ENCODE measurements at regions not wholly inside any gene's neighbourhood (a gene's known extent, or its start where the extent isn't known, plus 50 kb on each side); places are given as distances from the start of the nearest gene placed in this dataset.

GRCh38 chr16:65500919-65501318 is 379.1 kb upstream of the CDH11 start:
- ATAC-seq (no peak), FAIRE-seq (no peak), DNase-seq (ENCODE audit: low spot score) (no peak)
- no TSS peak for BruUV-seq (replicated peaks)
- Histone ChIP-seq H3K27me3 (ENCODE audit: control insufficient read depth in 1 of 2, insufficient read depth in 2 of 2, low read length in 2 of 2) (no peaks in the 10 kb centered on the region; a peak in 1 of 5 replicates), H3K36me3 (replicated peaks in 1 of 2; ENCODE audit: control insufficient read depth in 1 of 2, insufficient read depth in 2 of 2, low read length in 2 of 2) (no peaks in the 10 kb centered on the region), H3K4me1 (ENCODE audit: insufficient read depth, low read length) (no peaks in the 10 kb centered on the region), H3K4me3 (replicated peaks in 1 of 3; ENCODE audit: insufficient read depth in 1 of 3, low read depth in 2 of 3, low read length in 3 of 3) (no peak overlapping the region), H4K20me1 (ENCODE audit: insufficient read depth, low read length) (no peaks in the 10 kb centered on the region), H3K9me3 (ENCODE audit: low read length) (no peaks in the 10 kb centered on the region), H2AFZ (ENCODE audit: low read length) (no peak overlapping the region), H3K79me2 (ENCODE audit: insufficient read depth, low read length) (no peaks in the 10 kb centered on the region), H3K4me2 (ENCODE audit: low read depth, low read length) (no peak overlapping the region), H3K27ac (ENCODE audit: extremely low read length, insufficient read depth, low read length) (no peak overlapping the region), H3K9ac (ENCODE audit: insufficient read depth, low read depth, low read length) (no peak overlapping the region)
- TF ChIP-seq KMT2A (CRISPR knock-in tag; IDR thresholded peaks at IDR 0.05): no peak
- no peak for TF ChIP-seq SRSF4 (IDR thresholded peaks at IDR 0.05; ENCODE audit: low read depth, low read length, poor library complexity, severe bottlenecking)
- TF ChIP-seq ATAD3A (CRISPR knock-in tag; IDR thresholded peaks at IDR 0.05): no peak
- TF ChIP-seq HNRNPLL (IDR thresholded peaks at IDR 0.05; ENCODE audit: low read depth, low read length, poor library complexity, severe bottlenecking): no peak
- TF ChIP-seq FOSL2 (CRISPR knock-in tag; IDR thresholded peaks at IDR 0.05): no peak
- TF ChIP-seq ZBTB34 (CRISPR knock-in tag; IDR thresholded peaks at IDR 0.05): no peak
- no peak for TF ChIP-seq ZNF780A (CRISPR knock-in tag; IDR thresholded peaks at IDR 0.05)
- TF ChIP-seq ISL2 (CRISPR knock-in tag; IDR thresholded peaks at IDR 0.05): no peak
- TF ChIP-seq ZNF781 (CRISPR knock-in tag; IDR thresholded peaks at IDR 0.05; ENCODE audit: borderline replicate concordance, not compliant biosample characterization): no peak
- TF ChIP-seq ZBTB7B (CRISPR knock-in tag; IDR thresholded peaks at IDR 0.05): no peak
- in situ Hi-C loops (cut with HindIII; ENCODE audit: extremely low pct_ligation_motif_present, low pct_unique_long_range_greater_than_20kb) (no loop called here), intact Hi-C loops (cut with micrococcal nuclease; ENCODE audit: unreplicated experiment) (no loop called here)
- WGBS (ENCODE audit: low lambda C conversion rate): 4% methylated on average over 1 of the region's 1 CpG
- POLR2A ChIA-PET: no interaction called here
- CTCF ChIA-PET (ENCODE audit: low intra/inter-chr PET ratio, low total read pairs): no interaction called here
